IMR-90 (cell line): ENCODE measurements at regions not wholly inside any gene's neighbourhood (a gene's known extent, or its start where the extent isn't known, plus 50 kb on each side); places are given as distances from the start of the nearest gene placed in this dataset.
A peak's percentile ranks its signal among the peaks of the same experiment; 100 is the strongest.

Experiments used
- ATAC-seq: fragments of 200-7000 bp; cut with Tn5 transposase; 2 replicates; pipeline ENCODE4 v1.9.1; 2020; ENCODE audit warnings: low read depth, mild to moderate bottlenecking, moderate library complexity
- BruUV-seq: library from RNA; stranded (reverse); fragments of 400-500 nt; replicated peaks from 2 replicates; lab custom pipeline; 2021; lab: Mats Ljungman, UMichigan
- CTCF ChIA-PET: fragments of 300-600 bp; formaldehyde crosslinking; extraction: SDS; loops from one replicate; lab custom pipeline; 2021; ENCODE audit warnings: antibody characterized with exemption; lab: Yijun Ruan, JAX
- POLR2A ChIA-PET: fragments of 300-600 bp; sonication (Branson Sonifier 250); formaldehyde crosslinking; loops from one replicate; lab custom pipeline; 2022; ENCODE audit warnings: antibody characterized with exemption; ENCODE audit not compliant: unreplicated experiment; lab: Charles Lee
- DNase-seq: peaks from one replicate; pipeline ENCODE4 v3.0.0; 2013
- H2AFZ ChIP-seq: replicated peaks from 2 replicates; pipeline ENCODE3; 2013; ENCODE audit warnings: low read length, mild to moderate bottlenecking; ENCODE audit not compliant: poor library complexity
- H2AK5ac ChIP-seq: 2 replicates; pipeline ENCODE4 v1.6.1; 2013; ENCODE audit warnings: low read depth, low read length, inconsistent platforms
- H2AK9ac ChIP-seq: replicated peaks from 2 replicates; pipeline ENCODE3; 2013; ENCODE audit warnings: mild to moderate bottlenecking, low read depth, low read length, moderate library complexity; ENCODE audit not compliant: poor library complexity
- H2BK120ac ChIP-seq: 2 replicates; pipeline ENCODE4 v1.6.1; 2013; ENCODE audit warnings: low read depth, low read length, inconsistent platforms
- H2BK15ac ChIP-seq: 3 replicates; pipeline ENCODE4 v1.6.1; 2013; ENCODE audit warnings: low read depth, low read length, inconsistent platforms
- H2BK20ac ChIP-seq: 2 replicates; pipeline ENCODE4 v1.6.1; 2013; ENCODE audit warnings: low read depth, mild to moderate bottlenecking, inconsistent platforms, low read length, moderate library complexity
- H2BK5ac ChIP-seq: 2 replicates; pipeline ENCODE4 v1.6.1; 2013; ENCODE audit warnings: mild to moderate bottlenecking, low read depth, low read length, inconsistent platforms; ENCODE audit not compliant: poor library complexity, severe bottlenecking
- H3K14ac ChIP-seq: replicated peaks from 2 replicates; pipeline ENCODE4 v1.6.1; 2013; ENCODE audit warnings: low read depth, low read length, inconsistent platforms
- H3K18ac ChIP-seq: 2 replicates; pipeline ENCODE4 v1.6.1; 2013; ENCODE audit warnings: low read depth, low read length, control low read depth
- H3K23ac ChIP-seq: 2 replicates; pipeline ENCODE4 v1.6.1; 2013; ENCODE audit warnings: low read depth, low read length, inconsistent platforms
- H3K27ac ChIP-seq: 2 replicates; pipeline ENCODE4 v1.5.1; 2013; ENCODE audit warnings: mild to moderate bottlenecking, control low read depth, low read length; ENCODE audit not compliant: insufficient read depth
- H3K27me3 ChIP-seq: 2 replicates; pipeline ENCODE4 v1.6.1; 2013; ENCODE audit warnings: low read length; ENCODE audit not compliant: control insufficient read depth, insufficient read depth
- H3K36me3 ChIP-seq: 2 replicates; pipeline ENCODE4 v1.6.1; 2013; ENCODE audit warnings: low read length, mixed read lengths; ENCODE audit not compliant: control insufficient read depth, insufficient read depth
- H3K4ac ChIP-seq: 2 replicates; pipeline ENCODE4 v1.6.1; 2013; ENCODE audit warnings: low read depth, low read length, inconsistent platforms
- H3K4me1 ChIP-seq: 2 replicates; pipeline ENCODE4 v1.6.1; 2013; ENCODE audit warnings: low read length, mixed read lengths; ENCODE audit not compliant: control insufficient read depth, insufficient read depth
- H3K4me2 ChIP-seq: 2 replicates; pipeline ENCODE4 v1.6.1; 2013; ENCODE audit warnings: low read depth, mild to moderate bottlenecking, control low read depth, low read length, moderate library complexity
- H3K4me3 ChIP-seq: 2 replicates; pipeline ENCODE4 v1.5.1; 2013; ENCODE audit warnings: low read depth, mild to moderate bottlenecking, control low read depth, low read length, moderate library complexity; ENCODE audit not compliant: insufficient read depth
- H3K56ac ChIP-seq: 2 replicates; pipeline ENCODE4 v1.6.1; 2013; ENCODE audit warnings: low read length, inconsistent platforms; ENCODE audit not compliant: insufficient read depth; ENCODE audit errors: extremely low read depth
- H3K79me1 ChIP-seq, 2 experiments: 2 replicates each; pipeline ENCODE4 v1.6.1; 2013; ENCODE audit warnings: low read length in 2 of 2, inconsistent platforms in 1 of 2, low read depth in 1 of 2
- H3K9ac ChIP-seq: 2 replicates; pipeline ENCODE4 v1.6.1; 2013; ENCODE audit warnings: low read depth, low read length, control low read depth
- H3K9me1 ChIP-seq: 2 replicates; pipeline ENCODE4 v1.6.1; 2013; ENCODE audit warnings: low read length, inconsistent platforms; ENCODE audit not compliant: insufficient read depth
- H3K9me3 ChIP-seq: 2 replicates; pipeline ENCODE4 v1.6.1; 2013; ENCODE audit warnings: low read length; ENCODE audit not compliant: control insufficient read depth, insufficient read depth
- H4K20me1 ChIP-seq: 2 replicates; pipeline ENCODE4 v1.6.1; 2013; ENCODE audit warnings: low read length, inconsistent platforms; ENCODE audit not compliant: insufficient read depth
- H4K5ac ChIP-seq: 2 replicates; pipeline ENCODE4 v1.6.1; 2013; ENCODE audit warnings: mild to moderate bottlenecking, low read depth, low read length, control low read depth
- H4K8ac ChIP-seq, 2 experiments: 2 replicates each; pipeline ENCODE4 v1.6.1; 2013; ENCODE audit warnings: low read depth in 2 of 2, low read length in 2 of 2, control low read depth in 1 of 2, inconsistent platforms in 1 of 2
- H4K91ac ChIP-seq: 2 replicates; pipeline ENCODE4 v1.6.1; 2013; ENCODE audit warnings: low read depth, low read length, inconsistent platforms; ENCODE audit not compliant: insufficient read depth
- MAFK ChIP-seq: IDR thresholded peaks from 2 replicates; pipeline ENCODE4 v1.6.1; 2012; ENCODE audit warnings: low read depth, low read length, improper control_type of control experiment
- MXI1 ChIP-seq: IDR thresholded peaks from 2 replicates; pipeline ENCODE4 v1.6.1; 2012; ENCODE audit warnings: low read depth, mild to moderate bottlenecking, low read length, moderate library complexity, borderline replicate concordance
- WGBS, 2 experiments: methylation state at CpG; one replicate each; pipeline versions ENCODE4 v1.1.5 to v1.1.7; 2013; ENCODE audit warnings: missing lambda C conversion rate in 2 of 2; ENCODE audit not compliant: insufficient read length in 1 of 2; ENCODE audit errors: extremely low coverage in 2 of 2; 5-methylcytosine and 5-hydroxymethylcytosine counted together
- dilution Hi-C: fragments of 300-500 bp; cut with HindIII; formaldehyde crosslinking; loops from one replicate; pipeline ENCODE4 v1.14.3; 2018; ENCODE audit warnings: low sequenced_read_pairs; ENCODE audit not compliant: unreplicated experiment
- in situ Hi-C: fragments of 300-500 bp; cut with MboI; formaldehyde crosslinking; loops from 3 replicates; pipeline ENCODE4 v1.14.3; 2019; ENCODE audit warnings: low sequenced_read_pairs, inconsistent platforms, mixed read lengths
- intact Hi-C: fragments of 100-400 bp; cut with micrococcal nuclease; formaldehyde crosslinking; loops from 2 replicates; pipeline ENCODE4 v1.10.0; 2022

DNA sequence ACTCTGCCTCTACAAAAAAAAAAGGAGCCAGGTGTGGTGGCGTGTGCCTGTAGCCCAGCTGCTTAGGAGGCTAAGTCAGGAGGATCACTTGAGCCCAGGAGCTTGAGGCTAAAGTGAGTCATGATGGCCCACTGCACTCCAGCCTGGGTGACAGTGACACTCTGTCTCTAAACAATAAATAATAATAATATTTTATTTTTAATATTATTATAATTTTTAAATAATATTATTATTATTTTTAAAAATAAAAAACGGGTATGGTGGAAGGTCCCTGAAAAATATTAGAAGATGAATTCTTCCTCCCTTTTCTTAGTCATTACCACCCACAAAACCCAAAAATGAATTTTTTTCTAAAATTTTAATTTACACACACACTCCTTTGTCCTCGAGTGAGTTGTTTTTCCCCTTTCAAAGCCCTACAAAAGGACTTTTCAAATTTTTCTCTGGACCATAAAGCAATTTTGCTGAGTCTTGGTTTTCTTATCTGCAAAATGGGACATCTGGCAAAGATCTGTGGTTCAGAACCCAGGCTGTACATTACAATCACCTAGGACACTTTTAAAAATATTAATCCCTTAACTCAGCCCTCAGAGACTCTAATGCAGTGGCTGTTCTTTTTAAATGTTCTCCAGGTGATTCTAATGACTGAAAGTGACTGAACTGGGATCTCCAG lies 174.0 kb upstream of the NEBL start:
- CTCF ChIA-PET, result no interaction called here
- in situ Hi-C loops, result no loop called here
- intact Hi-C loops, result no loop called here

More for the DNA sequence above, 174.0 kb upstream of the NEBL start:
- no peak overlapping the region for H3K9ac ChIP-seq
- H3K4me2 ChIP-seq, result no peak overlapping the region
- dilution Hi-C loops, result no loop called here
- H3K56ac ChIP-seq, result no peak overlapping the region
- no peak overlapping the region for H2BK15ac ChIP-seq
- H3K27me3 ChIP-seq, result 0 out of 2 replicates have a peak, but pooled peaks cover 2% of the 10 kb centered on the region
- no peak overlapping the region for H3K14ac ChIP-seq
- H2BK120ac ChIP-seq, result no peak overlapping the region
- no peak overlapping the region for H2BK20ac ChIP-seq
- H4K8ac ChIP-seq, result no peak overlapping the region
- no peaks in the 10 kb centered on the region for H3K4me1 ChIP-seq
- no peak overlapping the region for H3K18ac ChIP-seq
- H2BK5ac ChIP-seq, result no peak overlapping the region
- no peak overlapping the region for H4K91ac ChIP-seq
- no peak overlapping the region for H3K4ac ChIP-seq
- H3K79me1 ChIP-seq, result no peaks in the 10 kb centered on the region
- H3K36me3 ChIP-seq, result no peaks in the 10 kb centered on the region
- H3K4me3 ChIP-seq, result no peak overlapping the region
- no CpG with 5 or more reads among the region's 3 CpGs for WGBS, 2 experiments
- H2AK9ac ChIP-seq, result no peak overlapping the region
- H3K27ac ChIP-seq, result no peak overlapping the region
- H4K5ac ChIP-seq, result no peak overlapping the region
- no TSS peak for BruUV-seq
- H3K23ac ChIP-seq, result no peak overlapping the region
- ATAC-seq (no peak), DNase-seq (no peak)
- POLR2A ChIA-PET, result no interaction called here
- no peaks in the 10 kb centered on the region for H3K9me3 ChIP-seq
- TF ChIP-seq MAFK (peak; percentile 34; the same call in 1 of the 2 replicates), MXI1 (no peak)
- H4K20me1 ChIP-seq, result no peaks in the 10 kb centered on the region
- no peak overlapping the region for H2AFZ ChIP-seq
- H3K9me1 ChIP-seq, result no peaks in the 10 kb centered on the region
- no peak overlapping the region for H2AK5ac ChIP-seq
